HG03565 (cell line): ENCODE measurements at regions not wholly inside any gene's neighbourhood (a gene's known extent, or its start where the extent isn't known, plus 50 kb on each side); places are given as distances from the start of the nearest gene placed in this dataset.

ENCODE experiments used
- ATAC-seq: cut with Tn5 transposase; IDR thresholded peaks from one replicate; pipeline ENCODE4 v1.9.1; 2021; ENCODE audit warnings: mild to moderate bottlenecking, moderate library complexity; ENCODE audit not compliant: unreplicated experiment

- ATAC-seq: no peak
Measured at GRCh38 chr13:84686458-84686857, 804.2 kb upstream of the SLITRK1 start.

GRCh38 chr13:84684804-84685203 is 802.5 kb upstream of the SLITRK1 start:
- no peak for ATAC-seq

- no peak for ATAC-seq
Measured at GRCh38 chr13:84684048-84684662, 801.9 kb upstream of the SLITRK1 start.

- ATAC-seq: no peak
Measured at GRCh38 chr13:84683448-84683847, 801.2 kb upstream of the SLITRK1 start.

- no peak for ATAC-seq
Measured at GRCh38 chr13:84677836-84678235, 795.6 kb upstream of the SLITRK1 start.

GRCh38 chr13:84672616-84673015 is 790.3 kb upstream of the SLITRK1 start:
- no peak for ATAC-seq

GRCh38 chr13:84670245-84670644 is 788.0 kb upstream of the SLITRK1 start:
- ATAC-seq: no peak

- no peak for ATAC-seq
Measured at GRCh38 chr13:84668637-84669036, 786.4 kb upstream of the SLITRK1 start.

- ATAC-seq: no peak
Measured at GRCh38 chr13:84662491-84662890, 780.2 kb upstream of the SLITRK1 start.

- ATAC-seq: no peak
Measured at GRCh38 chr13:84661718-84662117, 779.4 kb upstream of the SLITRK1 start.

- ATAC-seq: no peak
Measured at GRCh38 chr13:84659359-84659661, 777.0 kb upstream of the SLITRK1 start.

GRCh38 chr13:84658491-84659358 is 776.5 kb upstream of the SLITRK1 start:
- no peak for ATAC-seq

GRCh38 chr13:84655677-84656076 is 773.4 kb upstream of the SLITRK1 start:
- no peak for ATAC-seq

- no peak for ATAC-seq
Measured at GRCh38 chr13:84654654-84655275, 772.5 kb upstream of the SLITRK1 start.

GRCh38 chr13:84653915-84654534 is 771.8 kb upstream of the SLITRK1 start:
- no peak for ATAC-seq

- no peak for ATAC-seq
Measured at GRCh38 chr13:84651705-84652104, 769.4 kb upstream of the SLITRK1 start.

GRCh38 chr13:84651288-84651687 is 769.0 kb upstream of the SLITRK1 start:
- ATAC-seq: no peak

GRCh38 chr13:84649853-84650252 is 767.6 kb upstream of the SLITRK1 start:
- no peak for ATAC-seq

- no peak for ATAC-seq
Measured at GRCh38 chr13:84648069-84648640, 765.9 kb upstream of the SLITRK1 start.

- no peak for ATAC-seq
Measured at GRCh38 chr13:84646957-84647356, 764.7 kb upstream of the SLITRK1 start.
